ENCODE measurements at regions not wholly inside any gene's neighbourhood (a gene's known extent, or its start where the extent isn't known, plus 50 kb on each side); places are given as distances from the start of the nearest gene placed in this dataset.

DNA sequence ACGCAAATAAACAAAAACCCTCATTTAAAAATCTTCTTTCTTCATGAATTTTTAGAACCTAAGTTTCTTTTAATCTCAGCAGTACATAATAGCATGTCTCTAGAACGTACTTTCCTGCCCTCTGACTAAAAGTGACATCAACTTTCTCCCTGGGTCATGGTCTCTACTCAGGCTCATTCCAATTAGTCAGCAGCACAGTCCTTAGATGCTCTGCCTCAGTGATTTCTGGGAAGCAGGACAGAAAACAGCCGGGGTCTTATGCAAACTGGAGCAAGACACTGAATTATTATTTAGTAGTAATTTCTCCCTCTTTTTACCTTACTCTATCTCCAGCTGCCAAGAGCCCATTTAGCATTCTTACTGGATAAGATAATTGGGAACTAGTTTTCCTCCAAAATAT lies 365.2 kb downstream of the TUSC7 start:
- Histone ChIP-seq H3K4me2 (ENCODE audit: low read depth, low read length) (no peak overlapping the region), H3K9ac (ENCODE audit: low read length) (no peak overlapping the region), H3K27me3 (replicated peaks; ENCODE audit: insufficient read depth, low read length) (no peaks in the 10 kb centered on the region), H3K9me2 (replicated peaks; ENCODE audit: insufficient read depth, low read length) (no peaks in the 10 kb centered on the region), H3K4me3 (ENCODE audit: low read length) (no peak overlapping the region), H3K4me1 (ENCODE audit: low read length) (no peaks in the 10 kb centered on the region), H3K27ac (ENCODE audit: low read length) (no peak overlapping the region), H4K20me1 (ENCODE audit: insufficient read depth, low read length) (no peaks in the 10 kb centered on the region), H3K9me3 (replicated peaks; ENCODE audit: insufficient read depth, low read length) (no peaks in the 10 kb centered on the region), H3F3A (ENCODE audit: insufficient read depth, low read length) (no peaks in the 10 kb centered on the region), H3K79me2 (ENCODE audit: low read length) (no peaks in the 10 kb centered on the region), H3K36me3 (replicated peaks; ENCODE audit: insufficient read depth, low read length) (no peaks in the 10 kb centered on the region), H2AFZ (ENCODE audit: low read length) (no peak overlapping the region)
- DNase-seq, result no peak
- TF ChIP-seq EZH2 (optimal IDR thresholded peaks at IDR 0.05; ENCODE audit: low read depth, low read length), result no peak
- no peak for TF ChIP-seq EZH2phosphoT487 (IDR thresholded peaks at IDR 0.05; ENCODE audit: low read length)
- TF ChIP-seq, protein P1, sequence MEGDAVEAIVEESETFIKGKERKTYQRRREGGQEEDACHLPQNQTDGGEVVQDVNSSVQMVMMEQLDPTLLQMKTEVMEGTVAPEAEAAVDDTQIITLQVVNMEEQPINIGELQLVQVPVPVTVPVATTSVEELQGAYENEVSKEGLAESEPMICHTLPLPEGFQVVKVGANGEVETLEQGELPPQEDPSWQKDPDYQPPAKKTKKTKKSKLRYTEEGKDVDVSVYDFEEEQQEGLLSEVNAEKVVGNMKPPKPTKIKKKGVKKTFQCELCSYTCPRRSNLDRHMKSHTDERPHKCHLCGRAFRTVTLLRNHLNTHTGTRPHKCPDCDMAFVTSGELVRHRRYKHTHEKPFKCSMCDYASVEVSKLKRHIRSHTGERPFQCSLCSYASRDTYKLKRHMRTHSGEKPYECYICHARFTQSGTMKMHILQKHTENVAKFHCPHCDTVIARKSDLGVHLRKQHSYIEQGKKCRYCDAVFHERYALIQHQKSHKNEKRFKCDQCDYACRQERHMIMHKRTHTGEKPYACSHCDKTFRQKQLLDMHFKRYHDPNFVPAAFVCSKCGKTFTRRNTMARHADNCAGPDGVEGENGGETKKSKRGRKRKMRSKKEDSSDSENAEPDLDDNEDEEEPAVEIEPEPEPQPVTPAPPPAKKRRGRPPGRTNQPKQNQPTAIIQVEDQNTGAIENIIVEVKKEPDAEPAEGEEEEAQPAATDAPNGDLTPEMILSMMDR (IDR thresholded peaks at IDR 0.05; ENCODE audit: low read length), result no peak

DNA sequence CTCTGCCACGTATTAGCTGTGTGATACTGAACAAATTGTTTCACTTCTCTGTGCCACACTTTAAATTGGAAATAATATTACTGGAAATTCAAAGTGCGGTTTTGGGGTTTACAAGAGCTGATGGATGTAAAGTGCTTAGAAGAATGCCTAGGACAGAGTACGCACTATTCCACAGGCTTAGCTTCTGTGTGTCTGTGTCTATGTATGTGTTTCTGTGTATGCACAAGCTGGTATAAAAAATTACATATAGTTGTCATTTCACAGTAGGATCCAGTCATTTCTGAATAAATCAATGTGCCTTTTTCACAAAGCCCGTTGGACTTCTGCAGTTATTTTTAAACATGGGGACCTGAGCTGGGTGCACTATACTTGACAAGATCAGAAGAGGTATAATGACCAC lies 370.4 kb downstream of the TUSC7 start:
- no peak for DNase-seq
- Histone ChIP-seq H3K27me3 (replicated peaks; ENCODE audit: insufficient read depth, low read length) (no peaks in the 10 kb centered on the region), H4K20me1 (ENCODE audit: insufficient read depth, low read length) (no peaks in the 10 kb centered on the region), H3K4me3 (ENCODE audit: low read length) (no peak overlapping the region), H3K9me3 (replicated peaks; ENCODE audit: insufficient read depth, low read length) (no peaks in the 10 kb centered on the region), H3K4me1 (ENCODE audit: low read length) (no peaks in the 10 kb centered on the region), H3F3A (ENCODE audit: insufficient read depth, low read length) (no peaks in the 10 kb centered on the region), H3K36me3 (replicated peaks; ENCODE audit: insufficient read depth, low read length) (no peaks in the 10 kb centered on the region), H3K9ac (ENCODE audit: low read length) (no peak overlapping the region), H3K79me2 (ENCODE audit: low read length) (no peaks in the 10 kb centered on the region), H3K9me2 (replicated peaks; ENCODE audit: insufficient read depth, low read length) (no peaks in the 10 kb centered on the region), H3K27ac (ENCODE audit: low read length) (no peak overlapping the region), H3K4me2 (ENCODE audit: low read depth, low read length) (no peak overlapping the region), H2AFZ (ENCODE audit: low read length) (no peak overlapping the region)
- TF ChIP-seq, protein P1 (IDR thresholded peaks at IDR 0.05; ENCODE audit: low read length), result no peak
- no peak for TF ChIP-seq EZH2 (optimal IDR thresholded peaks at IDR 0.05; ENCODE audit: low read depth, low read length)
- no peak for TF ChIP-seq EZH2phosphoT487 (IDR thresholded peaks at IDR 0.05; ENCODE audit: low read length)

DNA sequence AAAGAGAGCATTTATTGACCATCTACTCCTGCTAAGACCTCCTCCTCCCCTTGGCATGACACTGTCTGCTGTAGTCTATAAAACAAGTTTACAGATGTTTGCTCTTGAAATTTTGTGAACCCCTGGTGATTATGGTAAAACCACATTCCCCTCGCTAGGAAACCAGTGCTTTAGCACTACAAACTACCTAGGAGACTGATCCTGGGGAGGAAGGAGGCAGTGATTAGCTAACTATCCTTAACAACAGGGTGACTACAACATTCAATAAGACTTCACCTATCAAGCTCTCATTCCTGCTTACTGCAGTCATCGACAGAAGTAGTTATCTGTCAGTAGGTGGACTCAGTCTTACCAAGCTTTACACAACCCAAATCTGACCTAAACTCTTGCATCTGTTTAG lies 371.3 kb downstream of the TUSC7 start:
- no peak for DNase-seq
- H3K9ac ChIP-seq (ENCODE audit: low read length), result no peak overlapping the region
- H3K9me2 ChIP-seq (replicated peaks; ENCODE audit: insufficient read depth, low read length), result no peaks in the 10 kb centered on the region
- no peaks in the 10 kb centered on the region for H3K36me3 ChIP-seq (replicated peaks; ENCODE audit: insufficient read depth, low read length)
- H3K27ac ChIP-seq (ENCODE audit: low read length), result no peak overlapping the region
- TF ChIP-seq EZH2 (optimal IDR thresholded peaks at IDR 0.05; ENCODE audit: low read depth, low read length) (no peak), EZH2phosphoT487 (IDR thresholded peaks at IDR 0.05; ENCODE audit: low read length) (no peak)
- TF ChIP-seq, protein P1 (IDR thresholded peaks at IDR 0.05; ENCODE audit: low read length), result no peak
- no peaks in the 10 kb centered on the region for H3F3A ChIP-seq (ENCODE audit: insufficient read depth, low read length)
- H3K27me3 ChIP-seq (replicated peaks; ENCODE audit: insufficient read depth, low read length), result no peaks in the 10 kb centered on the region
- H4K20me1 ChIP-seq (ENCODE audit: insufficient read depth, low read length), result no peaks in the 10 kb centered on the region
- H2AFZ ChIP-seq (ENCODE audit: low read length), result no peak overlapping the region
- H3K79me2 ChIP-seq (ENCODE audit: low read length), result no peaks in the 10 kb centered on the region
- no peak overlapping the region for H3K4me2 ChIP-seq (ENCODE audit: low read depth, low read length)
- no peaks in the 10 kb centered on the region for H3K9me3 ChIP-seq (replicated peaks; ENCODE audit: insufficient read depth, low read length)
- H3K4me1 ChIP-seq (ENCODE audit: low read length), result no peaks in the 10 kb centered on the region
- H3K4me3 ChIP-seq (ENCODE audit: low read length), result no peak overlapping the region

Measured in MM.1S (cell line).